D341Med (cell line): ENCODE measurements at regions not wholly inside any gene's neighbourhood (a gene's known extent, or its start where the extent isn't known, plus 50 kb on each side); places are given as distances from the start of the nearest gene placed in this dataset.

Source experiments
- DNase-seq: peaks from one replicate; pipeline ENCODE4 v3.0.0; 2012; ENCODE audit warnings: low spot score

- no peak for DNase-seq
These were observed 56.4 kb upstream of the F13A1 start for GRCh38 chr6:6376845-6377244.

GRCh38 chr6:6377621-6378020 is 57.2 kb upstream of the F13A1 start:
- DNase-seq: no peak

- no peak for DNase-seq
These were observed 59.1 kb upstream of the F13A1 start for GRCh38 chr6:6379573-6379972.

- DNase-seq: no peak
These were observed 64.1 kb upstream of the F13A1 start for GRCh38 chr6:6384520-6384919.

DNA sequence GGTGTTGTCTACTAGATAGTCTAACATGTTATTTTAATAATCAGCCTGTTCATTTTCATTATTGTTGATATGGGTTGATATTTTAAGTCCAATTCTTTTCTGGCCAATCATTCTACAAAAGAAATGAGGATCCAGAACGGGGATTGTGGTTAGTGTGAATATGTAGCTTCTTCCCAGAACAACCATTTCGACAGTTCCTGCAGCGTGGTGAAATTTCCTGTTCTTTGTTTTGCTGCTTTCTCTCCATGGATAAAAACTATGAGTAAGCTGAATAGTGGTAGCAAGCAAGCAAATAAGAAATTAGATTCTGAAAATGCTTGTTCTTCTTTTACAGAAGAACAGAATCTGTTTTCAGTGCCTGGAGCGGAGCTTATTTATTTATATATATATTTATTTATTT is 65.5 kb upstream of the F13A1 start:
- no peak for DNase-seq

DNA sequence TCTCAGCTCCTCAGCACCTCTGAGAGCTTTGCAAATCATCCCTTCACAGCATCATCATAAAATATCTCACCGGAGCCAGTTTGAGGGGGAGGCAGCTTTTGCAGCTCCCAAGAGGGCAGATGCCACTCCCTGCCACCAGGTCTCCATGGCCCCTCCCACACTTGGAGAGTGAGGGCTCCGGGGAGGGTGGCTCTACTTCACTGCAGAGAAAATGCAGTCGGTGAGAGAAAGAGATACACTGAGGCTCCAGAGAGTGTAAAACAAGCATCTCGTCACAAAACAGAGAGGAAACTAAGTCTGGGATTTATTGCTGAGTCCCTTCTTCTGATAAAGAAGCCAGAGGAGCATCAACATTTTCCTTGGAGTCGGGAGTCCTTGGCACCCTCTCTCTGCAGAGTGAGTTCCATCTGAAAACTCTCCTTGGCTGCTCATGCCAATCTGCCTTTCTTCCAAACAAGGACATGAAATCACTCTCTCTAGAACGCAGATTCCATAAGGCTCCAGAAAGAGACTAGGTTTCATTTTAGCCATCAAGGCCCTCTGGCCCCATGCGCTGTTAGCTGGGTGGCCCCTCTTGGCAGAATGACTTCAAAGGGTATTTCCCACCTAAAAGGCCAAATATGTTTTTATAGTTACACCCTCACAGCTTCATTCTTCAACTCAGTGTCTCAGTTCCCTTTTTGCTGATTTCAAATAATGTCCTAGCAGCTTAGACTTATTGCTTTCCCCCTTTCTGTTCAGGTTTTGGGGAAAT is 70.6 kb upstream of the F13A1 start:
- DNase-seq: no peak

- DNase-seq: no peak
These were observed 72.0 kb upstream of the F13A1 start for GRCh38 chr6:6392214-6393068.

DNA sequence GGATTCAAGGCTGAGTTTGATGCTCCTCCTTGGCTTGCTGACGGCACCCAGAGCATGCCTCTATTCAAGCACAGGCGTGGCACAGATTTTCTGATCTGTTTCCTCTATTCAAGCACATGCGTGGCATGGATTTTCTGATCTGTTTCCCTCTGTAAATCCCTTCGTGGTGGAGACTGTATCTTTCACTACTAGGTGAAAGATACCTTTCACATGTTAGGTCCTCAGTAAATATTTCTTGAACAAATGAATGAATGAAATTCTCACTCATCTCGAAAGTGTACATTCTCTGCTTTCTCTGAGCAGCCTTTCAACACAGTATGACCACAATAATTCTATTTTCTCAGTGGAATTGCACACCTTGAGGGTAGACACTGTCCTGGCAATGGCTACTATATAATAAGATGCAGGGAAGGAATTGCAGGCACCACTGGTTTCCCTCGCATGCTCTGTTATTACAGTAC is 72.6 kb upstream of the F13A1 start:
- DNase-seq: no peak

- DNase-seq: no peak
These were observed 75.2 kb upstream of the F13A1 start for GRCh38 chr6:6395581-6396197.

DNA sequence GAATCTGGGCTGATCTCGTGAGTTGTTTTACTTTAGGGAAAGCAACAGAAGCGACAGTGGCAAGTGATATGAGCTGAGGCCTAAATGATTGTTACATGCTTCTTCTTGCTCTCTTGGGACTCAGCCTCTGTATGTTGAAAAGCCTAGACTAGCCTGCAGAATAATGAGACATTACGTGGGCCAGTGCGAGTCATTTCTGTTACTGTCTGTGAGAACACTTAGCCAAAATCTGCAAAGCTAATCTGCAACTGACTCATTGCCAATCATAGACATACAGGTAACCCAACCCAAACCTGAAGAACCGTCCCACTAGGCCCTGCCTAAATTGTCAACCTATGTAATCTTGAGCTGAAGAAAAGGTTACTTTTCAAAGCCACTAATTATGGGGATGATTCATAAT is 77.4 kb upstream of the F13A1 start:
- DNase-seq: no peak

DNA sequence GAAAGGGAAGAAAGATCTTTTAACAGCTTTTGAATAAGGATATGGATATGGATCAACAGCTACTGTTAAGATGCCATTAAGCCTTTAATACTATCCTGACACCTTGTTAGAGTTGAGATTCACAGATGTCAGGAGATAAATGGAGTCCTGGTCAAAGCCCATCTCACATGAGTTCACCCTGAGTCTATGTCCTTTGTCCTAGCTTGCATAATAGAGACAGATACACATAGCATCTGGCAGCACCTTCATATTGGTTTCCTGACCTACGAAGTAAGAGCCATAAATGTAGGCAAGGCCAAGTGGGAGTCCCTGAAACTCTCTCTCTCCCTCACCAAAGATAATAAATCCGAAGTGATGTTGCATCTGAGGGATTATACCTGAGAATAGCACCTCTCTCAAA is 79.1 kb upstream of the F13A1 start:
- DNase-seq: no peak

DNA sequence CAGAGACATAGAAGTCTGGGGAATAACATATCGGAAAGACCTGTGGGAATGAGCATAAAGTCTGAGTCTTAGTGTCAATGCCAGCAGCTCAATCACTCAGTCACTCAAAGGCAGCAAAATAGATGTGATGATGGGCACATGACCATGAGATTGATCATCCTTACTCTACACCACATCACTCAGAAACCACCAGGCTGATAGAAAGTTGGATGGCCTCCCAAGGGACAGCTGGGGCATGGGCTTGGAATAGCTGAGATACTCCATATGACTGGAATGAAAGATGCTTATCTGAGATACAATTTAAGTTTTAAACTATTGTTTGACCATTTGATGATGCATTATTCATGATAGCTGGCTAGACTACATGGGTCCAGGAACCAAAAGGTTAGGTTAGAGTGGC is 80.9 kb upstream of the F13A1 start:
- no peak for DNase-seq

DNA sequence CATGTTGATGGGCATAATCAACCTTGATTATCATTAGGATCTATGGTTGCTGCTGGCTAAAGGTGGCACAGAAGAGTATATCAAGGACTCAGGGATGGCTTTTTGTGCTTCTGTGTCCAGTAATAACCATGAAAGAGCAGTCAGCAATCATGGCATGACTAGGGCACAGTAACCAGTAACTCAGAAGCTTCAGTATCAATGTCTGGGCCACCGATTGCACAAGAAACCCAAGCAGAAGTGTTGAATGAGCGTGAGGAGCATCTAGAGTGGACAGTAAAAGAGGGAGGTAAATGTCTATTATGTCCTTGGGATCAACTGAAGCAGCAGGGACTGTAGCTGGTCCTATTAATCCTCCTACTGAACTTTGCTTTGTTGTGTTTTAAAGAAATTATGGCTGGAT is 81.5 kb upstream of the F13A1 start:
- DNase-seq: no peak

DNA sequence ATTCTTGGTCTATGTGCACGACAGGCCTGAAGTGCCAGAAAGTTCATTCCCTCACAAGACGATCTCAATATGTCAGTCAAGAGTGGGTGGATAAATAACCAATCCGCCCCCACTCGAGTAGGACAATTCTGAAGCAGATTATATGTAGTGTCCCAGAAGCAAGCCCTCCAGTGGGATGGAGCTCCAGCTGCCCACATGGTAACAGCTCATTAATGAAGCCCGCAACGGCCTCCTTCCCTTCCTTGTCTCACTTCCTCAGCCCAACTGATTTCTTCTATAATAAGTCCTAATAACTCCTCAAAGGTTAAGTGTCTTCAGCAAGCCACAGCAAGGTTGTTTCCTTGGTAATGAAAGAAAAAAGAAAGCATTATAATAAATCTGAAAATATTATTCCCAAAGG is 82.1 kb upstream of the F13A1 start:
- no peak for DNase-seq

DNA sequence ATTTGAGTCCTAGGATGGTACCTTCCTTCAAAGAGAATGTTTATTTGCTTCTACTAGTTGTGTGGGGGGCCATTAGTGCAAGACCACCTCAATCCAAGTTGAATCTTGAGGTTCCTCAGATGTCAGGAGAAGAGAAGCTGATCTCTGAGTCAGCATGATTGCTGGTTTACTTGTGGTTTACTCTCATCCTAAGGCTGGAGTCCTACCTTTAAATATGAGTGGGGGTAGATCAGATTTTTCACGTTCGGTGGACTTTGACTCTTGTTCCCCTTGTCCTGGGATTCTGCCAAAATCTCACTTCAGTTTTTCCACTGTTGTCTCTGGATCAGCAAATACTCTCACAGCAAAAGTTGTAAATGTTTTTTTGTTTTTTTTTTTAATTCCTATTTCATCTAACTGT is 84.6 kb upstream of the F13A1 start:
- DNase-seq: no peak

GRCh38 chr6:6405997-6406714 is 85.7 kb upstream of the F13A1 start:
- no peak for DNase-seq

DNA sequence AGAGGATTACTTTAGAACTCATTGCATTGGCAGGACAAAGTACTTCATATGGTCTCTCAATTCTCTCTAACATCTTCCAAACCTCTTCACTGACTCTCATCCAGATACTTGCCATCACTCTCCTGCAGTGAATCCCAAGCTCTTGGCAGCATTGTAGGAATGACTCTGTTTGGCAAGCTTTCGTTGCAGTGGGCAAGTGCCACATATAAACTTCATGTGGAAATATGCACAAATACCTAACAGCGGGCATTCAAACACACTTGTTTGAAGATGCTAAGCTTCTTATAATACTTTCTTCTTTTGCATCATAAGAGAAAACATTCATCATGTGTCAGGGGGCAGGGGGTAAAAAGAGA is 86.2 kb upstream of the F13A1 start:
- no peak for DNase-seq

DNA sequence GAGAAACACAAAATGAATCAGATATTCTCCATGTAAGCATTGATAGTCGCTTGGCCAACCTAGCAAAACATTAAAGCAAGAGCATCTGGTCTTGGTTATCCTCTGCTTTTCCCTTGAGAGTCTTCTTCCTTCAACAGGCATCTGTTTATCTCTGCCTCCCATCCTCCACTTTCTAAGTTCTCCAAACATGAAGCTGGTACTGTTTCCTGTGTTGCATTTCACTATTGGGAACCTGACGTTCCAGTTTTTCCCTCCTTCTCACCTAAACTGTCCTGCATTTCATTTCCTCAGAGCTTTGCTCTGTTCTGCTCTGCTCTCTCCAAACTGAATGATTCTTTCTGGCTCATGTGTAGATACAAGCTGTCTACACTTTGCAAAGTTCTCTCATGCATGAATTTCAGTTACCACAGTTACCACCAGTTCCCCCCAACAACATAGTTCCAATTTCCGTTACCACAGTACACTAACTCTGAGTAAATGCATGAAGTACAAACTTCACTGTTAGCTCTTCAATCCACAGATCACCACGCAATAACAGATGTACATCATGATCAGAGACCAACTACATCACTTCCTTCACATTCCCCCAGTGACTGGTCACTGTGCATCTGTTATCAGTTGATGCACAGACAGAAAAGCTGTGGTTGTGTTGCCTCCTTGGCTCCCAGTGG is 86.7 kb upstream of the F13A1 start:
- DNase-seq: no peak

DNA sequence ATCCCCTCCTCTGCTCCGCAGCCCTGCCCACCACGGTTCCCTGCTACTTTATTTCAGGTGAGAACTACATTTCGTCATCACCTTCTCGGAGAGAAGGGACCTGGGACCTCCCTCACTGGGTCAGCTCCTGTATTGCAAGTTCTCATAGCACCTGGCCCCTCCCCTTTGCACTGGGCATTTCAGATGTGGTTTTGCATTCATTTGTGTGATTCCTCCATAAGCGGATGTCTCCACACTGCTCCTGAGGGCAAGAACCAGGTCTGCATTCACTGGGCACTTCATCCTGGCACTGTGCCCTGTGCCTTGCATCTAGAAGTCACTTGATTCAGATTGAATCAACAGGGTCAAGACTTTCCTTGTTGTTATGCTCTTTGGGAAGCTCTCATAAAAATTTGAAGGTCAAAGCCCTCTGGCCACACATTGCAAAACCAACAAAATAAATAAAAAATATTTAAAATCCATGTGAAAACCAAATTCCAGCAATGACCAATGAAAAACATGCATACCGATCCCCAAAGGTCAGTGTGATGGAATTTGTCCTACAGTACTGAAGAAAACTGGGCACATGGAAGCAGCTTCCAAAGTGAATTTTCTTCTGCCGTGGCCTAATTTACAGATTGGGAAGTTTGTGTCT is 89.1 kb upstream of the F13A1 start:
- no peak for DNase-seq

DNA sequence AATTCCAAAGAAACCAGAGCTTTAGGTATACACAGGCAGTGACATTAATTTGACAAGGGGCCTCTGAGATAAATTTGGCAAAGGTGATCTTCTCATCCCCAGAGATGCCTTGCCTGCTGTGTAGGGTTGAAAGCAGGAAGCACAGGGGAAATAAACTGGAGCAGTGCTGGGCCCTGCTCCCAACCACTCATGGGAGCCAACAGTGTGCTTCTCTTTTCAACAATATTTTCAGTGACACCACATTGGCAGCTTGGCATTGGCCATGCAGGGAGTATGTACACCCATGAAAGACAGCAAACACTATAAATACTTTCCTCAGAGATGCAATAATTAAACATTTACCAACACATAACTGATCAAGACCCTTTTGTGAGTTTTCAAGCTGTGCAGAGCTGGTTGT is 90.7 kb upstream of the F13A1 start:
- no peak for DNase-seq

GRCh38 chr6:6412221-6412620 is 91.8 kb upstream of the F13A1 start:
- no peak for DNase-seq
